Stimulated activated CD8-positive, alpha-beta memory T cell treated with anti-CD3 and anti-CD28 coated beads, Interleukin-12 subunit alpha, Interleukin-12 subunit beta, amount 100 ng/mL, for 1 hour (primary cell): ENCODE measurements at regions not wholly inside any gene's neighbourhood (a gene's known extent, or its start where the extent isn't known, plus 50 kb on each side); places are given as distances from the start of the nearest gene placed in this dataset.
"Not testable (repeated sequence)": the region's sequence is repeated elsewhere in the genome, so short reads cannot be mapped to it uniquely, and the experiment has no call there.

Experiments used
- DNase-seq: peaks from one replicate; pipeline ENCODE4 v3.0.0-alpha.2; 2020; ENCODE audit warnings: low read depth

GRCh38 chr5:96171973-96172372, 210.3 kb upstream of the ELL2 start:
- not testable (repeated sequence) for DNase-seq

- not testable (repeated sequence) for DNase-seq
Measured at GRCh38 chr5:96170481-96171125, 209.0 kb upstream of the ELL2 start.

GRCh38 chr5:96168833-96169232, 207.2 kb upstream of the ELL2 start:
- not testable (repeated sequence) for DNase-seq

GRCh38 chr5:96159043-96159442, 197.4 kb upstream of the ELL2 start:
- no peak for DNase-seq

GRCh38 chr5:96157841-96158291, 196.2 kb upstream of the ELL2 start:
- no peak for DNase-seq

GRCh38 chr5:96157077-96157780, 195.6 kb upstream of the ELL2 start:
- no peak for DNase-seq

- DNase-seq = no peak
Measured at GRCh38 chr5:96155147-96155546, 193.5 kb upstream of the ELL2 start.

- no peak for DNase-seq
Measured at GRCh38 chr5:96151891-96152290, 190.2 kb upstream of the ELL2 start.

GRCh38 chr5:96150007-96150406, 188.4 kb upstream of the ELL2 start:
- DNase-seq = no peak

- DNase-seq = no peak
Measured at GRCh38 chr5:96149546-96149945, 187.9 kb upstream of the ELL2 start.

- no peak for DNase-seq
Measured at GRCh38 chr5:96149021-96149420, 187.4 kb upstream of the ELL2 start.

GRCh38 chr5:96148376-96148775, 186.7 kb upstream of the ELL2 start:
- no peak for DNase-seq

- DNase-seq = no peak
Measured at GRCh38 chr5:96147866-96148265, 186.2 kb upstream of the ELL2 start.

GRCh38 chr5:96146675-96147074, 185.0 kb upstream of the ELL2 start:
- no peak for DNase-seq

GRCh38 chr5:96144289-96144688, 182.6 kb upstream of the ELL2 start:
- DNase-seq = no peak

- DNase-seq = no peak
Measured at GRCh38 chr5:96143450-96143849, 181.8 kb upstream of the ELL2 start.

- no peak for DNase-seq
Measured at GRCh38 chr5:96142786-96143434, 181.3 kb upstream of the ELL2 start.

- DNase-seq = no peak
Measured at GRCh38 chr5:96142184-96142781, 180.6 kb upstream of the ELL2 start.

- DNase-seq = no peak
Measured at GRCh38 chr5:96141749-96142148, 180.1 kb upstream of the ELL2 start.

GRCh38 chr5:96140496-96140895, 178.8 kb upstream of the ELL2 start:
- no peak for DNase-seq

GRCh38 chr5:96140084-96140483, 178.4 kb upstream of the ELL2 start:
- DNase-seq = no peak

GRCh38 chr5:96134886-96135285, 173.2 kb upstream of the ELL2 start:
- no peak for DNase-seq
